Omental fat pad (tissue), 3 donors: ENCODE measurements at regions not wholly inside any gene's neighbourhood (a gene's known extent, or its start where the extent isn't known, plus 50 kb on each side); places are given as distances from the start of the nearest gene placed in this dataset.
"Not testable (repeated sequence)": the region's sequence is repeated elsewhere in the genome, so short reads cannot be mapped to it uniquely, and the experiment has no call there.

Source experiments
- ATAC-seq: fragments of 150-250 bp; one replicate; pipeline ENCODE4 v1.9.1; 2016; ENCODE audit warnings: mild to moderate bottlenecking, moderate library complexity; ENCODE audit not compliant: low FRiP score
- DNase-seq: peaks from one replicate; pipeline ENCODE4 v3.0.0-alpha.2; 2019; ENCODE audit warnings: low spot score
- CTCF ChIP-seq, 3 donors: fragments of 450-650 bp; IDR thresholded peaks; one replicate each; pipeline ENCODE4 v1.5.1; 2016 to 2017; ENCODE audit warnings: antibody characterized with exemption in 3 of 3, mild to moderate bottlenecking in 3 of 3, moderate library complexity in 2 of 3

- ATAC-seq, DNase-seq: not testable (repeated sequence)
These were observed 123.1 kb downstream of the ARHGAP11B start for GRCh38 chr15:30749048-30749447.

- peak; percentile 73 for DNase-seq
- ATAC-seq, result not testable (repeated sequence)
These were observed 129.2 kb downstream of the ARHGAP11B start for GRCh38 chr15:30755036-30755687.

- not testable (repeated sequence) for ATAC-seq, DNase-seq
These were observed 134.7 kb downstream of the ARHGAP11B start for GRCh38 chr15:30760633-30761032.

GRCh38 chr15:30761365-30761764, 135.4 kb downstream of the ARHGAP11B start:
- not testable (repeated sequence) for ATAC-seq, DNase-seq

GRCh38 chr15:30769390-30770124, 134.2 kb upstream of the FAN1 start:
- DNase-seq, ATAC-seq: not testable (repeated sequence)

- no peak for ATAC-seq
- DNase-seq, result no peak
- no peak for TF ChIP-seq CTCF (IDR thresholded peaks at IDR 0.05)
These were observed 133.0 kb upstream of the FAN1 start for GRCh38 chr15:30770759-30771158.

GRCh38 chr15:30783019-30783418, 120.7 kb upstream of the FAN1 start:
- DNase-seq, result no peak
- no peak for ATAC-seq
- TF ChIP-seq CTCF (IDR thresholded peaks at IDR 0.05), result no peak

- DNase-seq (no peak), ATAC-seq (no peak)
- TF ChIP-seq CTCF (IDR thresholded peaks at IDR 0.05), result no peak
These were observed 115.1 kb upstream of the FAN1 start for GRCh38 chr15:30788595-30788994.

GRCh38 chr15:30791239-30792175, 112.2 kb upstream of the FAN1 start:
- DNase-seq (no peak), ATAC-seq (no peak)
- no peak for TF ChIP-seq CTCF (IDR thresholded peaks at IDR 0.05)

GRCh38 chr15:30792843-30793242, 110.9 kb upstream of the FAN1 start:
- ATAC-seq, DNase-seq: not testable (repeated sequence)
